HepG2 (cell line): ENCODE measurements at regions not wholly inside any gene's neighbourhood (a gene's known extent, or its start where the extent isn't known, plus 50 kb on each side); places are given as distances from the start of the nearest gene placed in this dataset.

Source experiments
- ATAC-seq: fragments of 200-7000 bp; cut with Tn5 transposase; 3 replicates; pipeline ENCODE4 v1.9.1; 2020; ENCODE audit warnings: mild to moderate bottlenecking, moderate library complexity
- BruUV-seq: library from RNA; stranded (reverse); fragments of 400-500 nt; replicated peaks from 2 replicates; lab custom pipeline; 2021; lab: Mats Ljungman, UMichigan
- CTCF ChIA-PET: fragments of 300-600 bp; formaldehyde crosslinking; extraction: SDS; loops from one replicate; lab custom pipeline; 2021; ENCODE audit warnings: low total read pairs, inconsistent platforms, low intra/inter-chr PET ratio; lab: Yijun Ruan, JAX
- POLR2A ChIA-PET: fragments of 350-600 bp; sonication (Branson Sonifier 250); formaldehyde crosslinking; loops from one replicate; lab custom pipeline; 2020; ENCODE audit warnings: antibody characterized with exemption, inconsistent platforms; lab: Yijun Ruan, JAX
- DNase-seq: peaks from one replicate; pipeline ENCODE4 v3.0.0-alpha.2; 2015; ENCODE audit warnings: low spot score
- FAIRE-seq: peaks from 3 replicates; lab custom pipeline; 2011; peaks lifted over from hg19 to GRCh38; lab: Jason Lieb, UNC
- H2AFZ ChIP-seq: one replicate; pipeline ENCODE4 v1.6.1; 2011; ENCODE audit warnings: low read length, inconsistent platforms
- H3K27ac ChIP-seq: fragments of 300-600 bp; 3 replicates; pipeline ENCODE4 v1.8.0; 2011; ENCODE audit warnings: mixed run types, mild to moderate bottlenecking, mixed read lengths, low read length, inconsistent platforms; ENCODE audit not compliant: insufficient read depth; ENCODE audit errors: extremely low read length
- H3K27me3 ChIP-seq, 2 experiments: fragments of 200-600 bp in 1 of 2; 2 replicates in 1 of 2; 3 replicates in 1 of 2; pipeline versions ENCODE4 v1.6.0 to v1.8.0; 2011; ENCODE audit warnings: low read length in 2 of 2, mild to moderate bottlenecking in 2 of 2, moderate library complexity in 2 of 2, inconsistent platforms in 1 of 2; ENCODE audit not compliant: insufficient read depth in 2 of 2, control insufficient read depth in 1 of 2
- H3K36me3 ChIP-seq, 2 experiments: fragments of 200-600 bp in 1 of 2; replicated peaks in 1 of 2; 2 replicates in 1 of 2; 3 replicates in 1 of 2; pipeline versions ENCODE4 v1.5.1 to v1.8.0; 2011; ENCODE audit warnings: low read length in 2 of 2, inconsistent platforms in 1 of 2; ENCODE audit not compliant: insufficient read depth in 2 of 2, control insufficient read depth in 1 of 2
- H3K4me1 ChIP-seq: 2 replicates; pipeline ENCODE4 v1.5.1; 2012; ENCODE audit warnings: low read length, inconsistent platforms; ENCODE audit not compliant: insufficient read depth
- H3K4me2 ChIP-seq: 2 replicates; pipeline ENCODE4 v1.6.0; 2011; ENCODE audit warnings: low read depth, low read length, inconsistent platforms
- H3K4me3 ChIP-seq, 3 experiments: fragments of 200-600 bp in 1 of 3; sonication (generic), shearing (Covaris generic) in 1 of 3; replicated peaks in 1 of 3; 2 replicates each; pipeline ENCODE4 v1.5.1; 2011 to 2016; ENCODE audit warnings: low read length in 3 of 3, inconsistent platforms in 2 of 3, low read depth in 2 of 3, mild to moderate bottlenecking in 2 of 3, control low read depth in 1 of 3, mixed read lengths in 1 of 3; ENCODE audit not compliant: insufficient read depth in 1 of 3
- H3K79me2 ChIP-seq: one replicate; pipeline ENCODE4 v1.6.1; 2011; ENCODE audit warnings: low read length, inconsistent platforms; ENCODE audit not compliant: insufficient read depth
- H3K9ac ChIP-seq: 2 replicates; pipeline ENCODE4 v1.6.0; 2011; ENCODE audit warnings: mild to moderate bottlenecking, low read depth, low read length, inconsistent platforms; ENCODE audit not compliant: insufficient read depth
- H3K9me3 ChIP-seq: 2 replicates; pipeline ENCODE4 v1.5.1; 2012; ENCODE audit warnings: mild to moderate bottlenecking, low read length
- H4K20me1 ChIP-seq: 2 replicates; pipeline ENCODE4 v1.6.0; 2011; ENCODE audit warnings: inconsistent platforms, mild to moderate bottlenecking, low read length, moderate library complexity; ENCODE audit not compliant: insufficient read depth
- CTCF ChIP-seq: sonication (generic); formaldehyde crosslinking; IDR thresholded peaks from 2 replicates; pipeline ENCODE4 v1.5.0; 2020; ENCODE audit warnings: mild to moderate bottlenecking, missing genetic modification reagents, moderate library complexity
- GMEB1 ChIP-seq: sonication (generic); formaldehyde crosslinking; IDR thresholded peaks from 2 replicates; pipeline ENCODE4 v1.5.1; 2020; ENCODE audit warnings: missing genetic modification reagents, mild to moderate bottlenecking, borderline replicate concordance
- MBNL3 ChIP-seq: fragments of 250-450 bp; sonication (Bioruptor Pico); conservative IDR thresholded peaks from 2 replicates; pipeline ENCODE4 v1.8.0; 2022; ENCODE audit warnings: mild to moderate bottlenecking, inconsistent platforms
- NFIC ChIP-seq: IDR thresholded peaks from 2 replicates; pipeline ENCODE4 v1.6.1; 2012; ENCODE audit warnings: mild to moderate bottlenecking, low read length, inconsistent platforms
- STAG1 ChIP-seq: sonication (generic); formaldehyde crosslinking; IDR thresholded peaks from 2 replicates; pipeline ENCODE4 v1.4.0; 2020; ENCODE audit warnings: missing genetic modification reagents
- TEAD3 ChIP-seq: optimal IDR thresholded peaks from 2 replicates; pipeline ENCODE3; 2016; ENCODE audit warnings: borderline replicate concordance
- TMF1 ChIP-seq: sonication (generic); formaldehyde crosslinking; IDR thresholded peaks from 2 replicates; pipeline ENCODE4 v1.8.1; 2022; ENCODE audit warnings: low read depth, missing genetic modification reagents
- ZNF879 ChIP-seq: sonication (generic); formaldehyde crosslinking; IDR thresholded peaks from 2 replicates; pipeline ENCODE4 v1.8.1; 2023; ENCODE audit warnings: missing genetic modification reagents
- ZSCAN22 ChIP-seq: sonication (generic); formaldehyde crosslinking; IDR thresholded peaks from 2 replicates; pipeline ENCODE4 v1.4.0; 2020; ENCODE audit warnings: mild to moderate bottlenecking, missing genetic modification reagents
- WGBS: methylation state at CpG from one replicate; pipeline ENCODE4 v1.1.6; 2017; ENCODE audit warnings: low lambda C conversion rate; 5-methylcytosine and 5-hydroxymethylcytosine counted together
- in situ Hi-C: cut with HindIII; loops from 2 replicates; pipeline ENCODE4 v1.10.0; 2017; ENCODE audit warnings: low pct_unique_long_range_greater_than_20kb; ENCODE audit not compliant: extremely low pct_ligation_motif_present
- intact Hi-C: fragments of 100-400 bp; cut with micrococcal nuclease; formaldehyde crosslinking; loops from one replicate; pipeline ENCODE4 v1.10.0; 2022; ENCODE audit not compliant: unreplicated experiment

- peak; percentile 59 for TF ChIP-seq CTCF (CRISPR knock-in tag)
- TF ChIP-seq TMF1 (CRISPR knock-in tag): no peak
- TF ChIP-seq GMEB1 (CRISPR knock-in tag): no peak
Measured at GRCh38 chr3:180802837-180803236, 109.6 kb upstream of the FXR1 start (continued).

GRCh38 chr3:180804916-180805315, 107.6 kb upstream of the FXR1 start:
- Histone ChIP-seq H3K27me3 (no peaks in the 10 kb centered on the region), H3K36me3 (no peaks in the 10 kb centered on the region), H3K9ac (no peak overlapping the region), H3K4me3 (no peak overlapping the region), H3K27ac (no peak overlapping the region), H3K4me2 (no peak overlapping the region), H3K79me2 (no peaks in the 10 kb centered on the region), H3K9me3 (no peaks in the 10 kb centered on the region), H2AFZ (no peak overlapping the region), H4K20me1 (no peaks in the 10 kb centered on the region), H3K4me1 (no peaks in the 10 kb centered on the region)
- POLR2A ChIA-PET: no interaction called here
- CTCF ChIA-PET: interaction anchor here (1.5 kb wide), 1 partner anchor 371 kb away, joined by 5 read pairs; no protein-coding TSS in a partner anchor
- intact Hi-C loops: loop anchor here (10.0 kb wide), 1 partner anchor 150 kb away; no protein-coding TSS in a partner anchor
- DNase-seq: peak; percentile 29
- ATAC-seq: peak; percentile 81
- 2% methylated on average over 6 of the region's 6 CpGs for WGBS
- no peak for FAIRE-seq
- no TSS peak for BruUV-seq
- in situ Hi-C loops: loop anchor here (10.0 kb wide), 1 partner anchor 370 kb away; no protein-coding TSS in a partner anchor
- TF ChIP-seq ZSCAN22 (CRISPR knock-in tag): no peak
- TF ChIP-seq NFIC: no peak
- TF ChIP-seq CTCF (CRISPR knock-in tag): peak; percentile 65
- peak; percentile 74 for TF ChIP-seq TEAD3 (CRISPR knock-in tag)
- no peak for TF ChIP-seq ZNF879 (CRISPR knock-in tag)
- peak; percentile 61 for TF ChIP-seq STAG1 (CRISPR knock-in tag)
- no peak for TF ChIP-seq MBNL3 (CRISPR knock-in tag)
